A673 (cell line): ENCODE measurements at regions not wholly inside any gene's neighbourhood (a gene's known extent, or its start where the extent isn't known, plus 50 kb on each side); places are given as distances from the start of the nearest gene placed in this dataset.

Experiments used
- BruUV-seq: library from RNA; stranded (reverse); fragments of 400-500 nt; replicated peaks from 2 replicates; lab custom pipeline; 2021; lab: Mats Ljungman, UMichigan
- CTCF ChIA-PET: fragments of 300-600 bp; sonication (Branson Sonifier 250); formaldehyde crosslinking; loops from one replicate; lab custom pipeline; 2022; ENCODE audit warnings: antibody characterized with exemption; lab: Charles Lee
- POLR2A ChIA-PET: fragments of 300-600 bp; sonication (Branson Sonifier 250); formaldehyde crosslinking; loops from one replicate; lab custom pipeline; 2022; ENCODE audit warnings: antibody characterized with exemption; ENCODE audit not compliant: low non-redundant PET; lab: Charles Lee
- DNase-seq: peaks from one replicate; pipeline ENCODE4 v3.0.0-alpha.2; 2015; ENCODE audit warnings: low spot score
- H3K27ac ChIP-seq: fragments of 200-600 bp; sonication (generic); 2 replicates; pipeline ENCODE4 v1.5.1; 2016; ENCODE audit warnings: mixed run types, low read depth, mild to moderate bottlenecking, mixed read lengths, antibody characterized with exemption, low read length; ENCODE audit not compliant: poor library complexity, severe bottlenecking
- H3K27me3 ChIP-seq: fragments of 200-600 bp; sonication (generic); replicated peaks from 2 replicates; pipeline ENCODE4 v1.6.1; 2017; ENCODE audit warnings: mixed run types, low read depth, mild to moderate bottlenecking, mixed read lengths, antibody characterized with exemption, low read length; ENCODE audit not compliant: insufficient read depth, poor library complexity
- H3K36me3 ChIP-seq: fragments of 200-600 bp; sonication (generic); 2 replicates; pipeline ENCODE4 v1.6.1; 2016; ENCODE audit warnings: mixed run types, mild to moderate bottlenecking, mixed read lengths, antibody characterized with exemption, low read length; ENCODE audit not compliant: insufficient read depth, poor library complexity, severe bottlenecking
- H3K4me1 ChIP-seq: fragments of 200-600 bp; sonication (generic); 2 replicates; pipeline ENCODE4 v1.6.1; 2017; ENCODE audit warnings: mixed run types, mild to moderate bottlenecking, mixed read lengths, antibody characterized with exemption, low read length; ENCODE audit not compliant: insufficient read depth, poor library complexity, severe bottlenecking
- H3K4me3 ChIP-seq: fragments of 200-600 bp; sonication (generic); 2 replicates; pipeline ENCODE4 v1.5.1; 2016; ENCODE audit warnings: low read depth, mixed run types, mild to moderate bottlenecking, mixed read lengths, low read length; ENCODE audit not compliant: poor library complexity, severe bottlenecking
- H3K9me3 ChIP-seq: fragments of 200-600 bp; sonication (generic); 2 replicates; pipeline ENCODE4 v1.6.1; 2016; ENCODE audit warnings: mixed run types, low read depth, mild to moderate bottlenecking, mixed read lengths, antibody characterized with exemption, low read length; ENCODE audit not compliant: poor library complexity, severe bottlenecking
- EZH2 ChIP-seq: fragments of 200-600 bp; sonication (generic); IDR thresholded peaks from 2 replicates; pipeline ENCODE4 v1.6.1; 2017; ENCODE audit warnings: borderline replicate concordance, low read depth, mild to moderate bottlenecking, mixed read lengths, antibody characterized with exemption, low read length; ENCODE audit not compliant: poor library complexity, severe bottlenecking
- intact Hi-C: fragments of 100-400 bp; cut with micrococcal nuclease; formaldehyde crosslinking; loops from one replicate; pipeline ENCODE4 v1.10.0; 2022; ENCODE audit not compliant: unreplicated experiment
- TF ChIP-seq, protein P1 (sequence below): fragments of 300-800, 200-600 bp; sonication (generic); conservative IDR thresholded peaks from 2 replicates; pipeline ENCODE4 v1.5.1; 2017; ENCODE audit warnings: low read depth, mild to moderate bottlenecking, antibody characterized with exemption, low read length, moderate library complexity, mixed read lengths

DNA sequence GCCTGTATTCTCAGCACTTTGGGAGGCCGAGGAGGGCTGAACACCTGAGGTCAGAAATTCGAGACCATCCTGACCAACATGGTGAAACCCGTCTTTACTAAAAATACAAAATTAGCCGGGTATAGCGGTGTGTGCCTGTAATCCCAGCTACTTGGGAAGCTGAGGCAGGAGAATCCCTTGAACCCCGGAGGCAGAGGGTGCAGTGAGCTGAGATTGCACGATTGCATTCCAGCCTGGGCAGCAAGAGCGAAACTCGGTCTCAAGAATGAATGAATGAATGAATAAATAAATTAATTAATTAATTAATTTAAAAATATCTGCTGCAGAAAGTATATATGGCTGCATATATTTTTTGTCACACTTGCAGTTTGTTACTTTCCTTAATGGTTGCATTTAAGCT is 781.8 kb downstream of the DNAJB9 start:
- H3K27ac ChIP-seq = no peak overlapping the region
- no peaks in the 10 kb centered on the region for H3K9me3 ChIP-seq
- DNase-seq = no peak
- no peaks in the 10 kb centered on the region for H3K4me1 ChIP-seq
- POLR2A ChIA-PET = no interaction called here
- CTCF ChIA-PET = no interaction called here
- intact Hi-C loops = no loop called here
- TF ChIP-seq EZH2 = no peak
- TF ChIP-seq, protein P1, sequence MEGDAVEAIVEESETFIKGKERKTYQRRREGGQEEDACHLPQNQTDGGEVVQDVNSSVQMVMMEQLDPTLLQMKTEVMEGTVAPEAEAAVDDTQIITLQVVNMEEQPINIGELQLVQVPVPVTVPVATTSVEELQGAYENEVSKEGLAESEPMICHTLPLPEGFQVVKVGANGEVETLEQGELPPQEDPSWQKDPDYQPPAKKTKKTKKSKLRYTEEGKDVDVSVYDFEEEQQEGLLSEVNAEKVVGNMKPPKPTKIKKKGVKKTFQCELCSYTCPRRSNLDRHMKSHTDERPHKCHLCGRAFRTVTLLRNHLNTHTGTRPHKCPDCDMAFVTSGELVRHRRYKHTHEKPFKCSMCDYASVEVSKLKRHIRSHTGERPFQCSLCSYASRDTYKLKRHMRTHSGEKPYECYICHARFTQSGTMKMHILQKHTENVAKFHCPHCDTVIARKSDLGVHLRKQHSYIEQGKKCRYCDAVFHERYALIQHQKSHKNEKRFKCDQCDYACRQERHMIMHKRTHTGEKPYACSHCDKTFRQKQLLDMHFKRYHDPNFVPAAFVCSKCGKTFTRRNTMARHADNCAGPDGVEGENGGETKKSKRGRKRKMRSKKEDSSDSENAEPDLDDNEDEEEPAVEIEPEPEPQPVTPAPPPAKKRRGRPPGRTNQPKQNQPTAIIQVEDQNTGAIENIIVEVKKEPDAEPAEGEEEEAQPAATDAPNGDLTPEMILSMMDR = no peak
- no peaks in the 10 kb centered on the region for H3K27me3 ChIP-seq
- no peak overlapping the region for H3K4me3 ChIP-seq
- H3K36me3 ChIP-seq = no peaks in the 10 kb centered on the region
- no TSS peak for BruUV-seq

DNA sequence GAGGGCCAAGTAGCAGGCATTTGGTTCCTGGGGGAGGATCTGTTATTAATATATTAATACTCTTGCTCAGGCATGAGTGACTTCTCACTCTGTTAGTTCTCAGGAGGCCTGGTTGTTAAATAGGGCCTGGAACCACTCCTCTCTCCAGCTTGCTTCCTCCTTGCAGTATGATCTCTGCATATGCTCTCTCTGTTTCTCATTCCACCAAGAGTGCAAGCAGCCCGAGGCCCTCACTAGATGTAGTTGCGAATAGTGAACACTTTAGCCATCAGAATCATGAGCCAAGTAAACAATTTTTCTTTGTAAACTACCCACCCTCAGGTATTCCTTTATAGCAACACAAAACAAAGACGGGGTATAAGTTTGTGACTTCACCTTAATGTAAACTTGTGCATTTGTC is 784.3 kb downstream of the DNAJB9 start:
- POLR2A ChIA-PET = no interaction called here
- Histone ChIP-seq H3K9me3 (no peaks in the 10 kb centered on the region), H3K27ac (no peak overlapping the region), H3K36me3 (no peaks in the 10 kb centered on the region), H3K4me1 (no peaks in the 10 kb centered on the region), H3K27me3 (no peaks in the 10 kb centered on the region), H3K4me3 (no peak overlapping the region)
- BruUV-seq = no TSS peak
- intact Hi-C loops = no loop called here
- TF ChIP-seq EZH2 = no peak
- TF ChIP-seq, protein P1 = no peak
- CTCF ChIA-PET = no interaction called here
- DNase-seq = no peak

DNA sequence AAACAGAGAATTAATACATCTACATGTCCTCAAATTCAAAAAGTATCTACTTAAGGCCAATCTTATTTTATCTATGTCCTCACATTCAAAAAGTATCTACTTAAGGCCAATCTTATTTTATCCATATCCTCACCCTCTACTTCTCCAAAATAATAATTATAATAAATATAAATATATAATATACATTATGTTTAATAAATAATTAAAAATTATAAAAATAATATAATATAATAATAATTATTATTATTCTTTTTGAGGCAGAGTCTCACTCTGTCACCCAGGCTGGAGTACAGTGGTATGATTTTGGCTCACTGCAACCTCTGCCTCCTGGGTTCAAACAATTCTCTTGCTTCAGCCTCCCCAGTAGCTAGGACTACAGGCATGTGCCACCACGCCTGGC is 784.9 kb downstream of the DNAJB9 start:
- no peaks in the 10 kb centered on the region for H3K36me3 ChIP-seq
- POLR2A ChIA-PET = no interaction called here
- DNase-seq = no peak
- no peaks in the 10 kb centered on the region for H3K4me1 ChIP-seq
- no TSS peak for BruUV-seq
- H3K27ac ChIP-seq = no peak overlapping the region
- H3K4me3 ChIP-seq = no peak overlapping the region
- no peak for TF ChIP-seq EZH2
- TF ChIP-seq, protein P1 = no peak
- no peaks in the 10 kb centered on the region for H3K9me3 ChIP-seq
- CTCF ChIA-PET = no interaction called here
- intact Hi-C loops = no loop called here
- no peaks in the 10 kb centered on the region for H3K27me3 ChIP-seq
